Cardiac muscle cell (in vitro differentiated cells and primary cell): ENCODE measurements at regions not wholly inside any gene's neighbourhood (a gene's known extent, or its start where the extent isn't known, plus 50 kb on each side); places are given as distances from the start of the nearest gene placed in this dataset.

Experiments
- DNase-seq, 2 donors: peaks; one replicate each; pipeline versions ENCODE4 v3.0.0 to v3.0.0-alpha.2; 2010 to 2017; ENCODE audit warnings: low read depth in 1 of 2, low spot score in 1 of 2
- H3K27ac ChIP-seq: fragments of 200-600 bp; sonication (generic); 2 replicates; pipeline ENCODE4 v1.5.1; 2016
- H3K27me3 ChIP-seq: fragments of 200-600 bp; sonication (generic); 2 replicates; pipeline ENCODE4 v1.6.0; 2016; ENCODE audit warnings: control low read depth
- H3K36me3 ChIP-seq: fragments of 200-600 bp; sonication (generic); 2 replicates; pipeline ENCODE4 v1.5.1; 2016; ENCODE audit warnings: control low read depth
- H3K4me1 ChIP-seq: fragments of 200-600 bp; sonication (generic); 2 replicates; pipeline ENCODE4 v1.8.1; 2017; ENCODE audit warnings: low read depth, mild to moderate bottlenecking, mixed run types
- H3K4me3 ChIP-seq: fragments of 200-600 bp; sonication (generic); 2 replicates; pipeline ENCODE4 v1.5.1; 2016; ENCODE audit warnings: mild to moderate bottlenecking
- H3K9me3 ChIP-seq: fragments of 200-600 bp; sonication (generic); 2 replicates; pipeline ENCODE4 v1.5.1; 2017; ENCODE audit warnings: low read depth, mild to moderate bottlenecking, control low read depth
- TF ChIP-seq, protein P1 (sequence below): IDR thresholded peaks from 2 replicates; pipeline ENCODE4 v1.5.1; 2012; ENCODE audit warnings: low read depth, mild to moderate bottlenecking, low read length

GRCh38 chr7:136194878-136195277, 217.7 kb upstream of the MTPN start:
- TF ChIP-seq, protein P1, sequence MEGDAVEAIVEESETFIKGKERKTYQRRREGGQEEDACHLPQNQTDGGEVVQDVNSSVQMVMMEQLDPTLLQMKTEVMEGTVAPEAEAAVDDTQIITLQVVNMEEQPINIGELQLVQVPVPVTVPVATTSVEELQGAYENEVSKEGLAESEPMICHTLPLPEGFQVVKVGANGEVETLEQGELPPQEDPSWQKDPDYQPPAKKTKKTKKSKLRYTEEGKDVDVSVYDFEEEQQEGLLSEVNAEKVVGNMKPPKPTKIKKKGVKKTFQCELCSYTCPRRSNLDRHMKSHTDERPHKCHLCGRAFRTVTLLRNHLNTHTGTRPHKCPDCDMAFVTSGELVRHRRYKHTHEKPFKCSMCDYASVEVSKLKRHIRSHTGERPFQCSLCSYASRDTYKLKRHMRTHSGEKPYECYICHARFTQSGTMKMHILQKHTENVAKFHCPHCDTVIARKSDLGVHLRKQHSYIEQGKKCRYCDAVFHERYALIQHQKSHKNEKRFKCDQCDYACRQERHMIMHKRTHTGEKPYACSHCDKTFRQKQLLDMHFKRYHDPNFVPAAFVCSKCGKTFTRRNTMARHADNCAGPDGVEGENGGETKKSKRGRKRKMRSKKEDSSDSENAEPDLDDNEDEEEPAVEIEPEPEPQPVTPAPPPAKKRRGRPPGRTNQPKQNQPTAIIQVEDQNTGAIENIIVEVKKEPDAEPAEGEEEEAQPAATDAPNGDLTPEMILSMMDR = no peak
- Histone ChIP-seq H3K36me3 (no peaks in the 10 kb centered on the region), H3K27me3 (no peaks in the 10 kb centered on the region), H3K4me1 (no peaks in the 10 kb centered on the region), H3K27ac (no peak overlapping the region), H3K9me3 (no peaks in the 10 kb centered on the region), H3K4me3 (no peak overlapping the region)
- DNase-seq = no peak

GRCh38 chr7:136193940-136194339, 216.8 kb upstream of the MTPN start:
- Histone ChIP-seq H3K4me3 (no peak overlapping the region), H3K9me3 (no peaks in the 10 kb centered on the region), H3K27ac (no peak overlapping the region), H3K4me1 (no peaks in the 10 kb centered on the region), H3K27me3 (no peaks in the 10 kb centered on the region), H3K36me3 (no peaks in the 10 kb centered on the region)
- TF ChIP-seq, protein P1 = no peak
- DNase-seq = no peak

GRCh38 chr7:136189506-136189998, 212.4 kb upstream of the MTPN start:
- no peak for DNase-seq
- Histone ChIP-seq H3K27ac (no peak overlapping the region), H3K9me3 (no peaks in the 10 kb centered on the region), H3K4me1 (no peaks in the 10 kb centered on the region), H3K36me3 (no peaks in the 10 kb centered on the region), H3K27me3 (no peaks in the 10 kb centered on the region), H3K4me3 (no peak overlapping the region)
- TF ChIP-seq, protein P1 = no peak

DNA sequence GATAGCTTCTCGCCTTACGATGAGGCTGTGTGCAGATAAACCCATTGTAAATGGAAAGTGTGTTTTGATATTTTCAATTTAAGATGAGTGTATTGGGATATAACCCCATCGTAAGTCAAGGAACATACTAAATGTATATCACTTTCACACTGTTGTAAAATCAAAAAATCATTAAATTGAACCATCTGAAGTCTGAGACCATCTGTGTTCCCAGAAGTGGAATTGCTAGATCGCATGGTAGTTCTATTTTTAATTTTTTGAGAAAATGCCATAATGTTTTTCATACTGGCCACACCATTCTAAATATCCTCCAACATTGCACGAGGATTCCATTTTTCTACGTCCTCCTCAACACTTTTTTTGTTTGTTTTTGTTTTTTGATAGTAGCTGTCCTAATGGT, 209.1 kb upstream of the MTPN start:
- TF ChIP-seq, protein P1 = no peak
- Histone ChIP-seq H3K4me3 (no peak overlapping the region), H3K9me3 (no peaks in the 10 kb centered on the region), H3K27ac (no peak overlapping the region), H3K27me3 (no peaks in the 10 kb centered on the region), H3K36me3 (no peaks in the 10 kb centered on the region), H3K4me1 (no peaks in the 10 kb centered on the region)
- no peak for DNase-seq

DNA sequence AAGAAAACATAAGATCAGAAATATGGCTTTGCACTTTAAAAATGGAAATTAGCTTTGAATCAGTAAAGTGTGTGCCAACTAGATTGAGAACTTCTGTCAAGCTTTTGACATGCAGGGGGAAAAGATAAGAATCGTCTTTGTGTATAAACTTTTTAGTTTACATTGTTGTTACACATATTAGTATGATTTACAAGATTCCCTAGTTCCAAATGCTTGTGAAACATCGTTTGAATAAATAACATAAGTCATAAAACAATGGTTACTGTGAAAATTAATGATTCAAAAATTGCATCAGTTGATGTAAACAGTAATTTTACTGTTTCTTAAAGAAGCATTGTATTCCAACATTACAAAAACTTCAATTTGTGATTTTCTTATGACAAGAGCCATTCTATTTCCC, 207.6 kb upstream of the MTPN start:
- H3K36me3 ChIP-seq = no peaks in the 10 kb centered on the region
- H3K9me3 ChIP-seq = no peaks in the 10 kb centered on the region
- no peak for DNase-seq
- peaks cover 12% of the 10 kb centered on the region for H3K4me1 ChIP-seq
- H3K27me3 ChIP-seq = no peaks in the 10 kb centered on the region
- no peak overlapping the region for H3K4me3 ChIP-seq
- TF ChIP-seq, protein P1 = no peak
- H3K27ac ChIP-seq = no peak overlapping the region

DNA sequence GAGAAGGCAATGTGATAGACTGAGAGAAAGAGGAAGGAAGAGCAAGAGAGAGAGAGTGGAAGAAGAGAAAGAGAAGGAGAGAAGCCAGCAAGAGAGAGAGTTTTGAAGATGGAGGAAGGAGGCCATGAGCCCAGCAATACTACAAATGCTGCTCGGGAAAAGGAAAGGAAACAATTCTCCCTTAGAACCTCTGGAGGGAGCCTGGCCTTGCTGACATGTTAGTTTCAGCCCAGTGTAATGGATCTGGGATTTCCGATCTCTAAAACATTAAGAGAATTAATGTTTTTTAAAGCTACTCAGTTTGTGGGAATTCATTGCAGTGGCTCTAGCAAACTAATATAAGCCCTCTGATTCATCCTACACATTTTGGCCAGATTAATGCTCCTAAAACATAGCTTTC, 206.8 kb upstream of the MTPN start:
- H3K27ac ChIP-seq = no peak overlapping the region
- H3K36me3 ChIP-seq = no peaks in the 10 kb centered on the region
- H3K4me3 ChIP-seq = no peak overlapping the region
- H3K4me1 ChIP-seq = peaks cover 19% of the 10 kb centered on the region
- H3K9me3 ChIP-seq = no peaks in the 10 kb centered on the region
- DNase-seq = peak in 1 of 2 donors; percentile 38
- TF ChIP-seq, protein P1 = no peak
- no peaks in the 10 kb centered on the region for H3K27me3 ChIP-seq
